ENCODE measurements at regions not wholly inside any gene's neighbourhood (a gene's known extent, or its start where the extent isn't known, plus 50 kb on each side); places are given as distances from the start of the nearest gene placed in this dataset.

DNA sequence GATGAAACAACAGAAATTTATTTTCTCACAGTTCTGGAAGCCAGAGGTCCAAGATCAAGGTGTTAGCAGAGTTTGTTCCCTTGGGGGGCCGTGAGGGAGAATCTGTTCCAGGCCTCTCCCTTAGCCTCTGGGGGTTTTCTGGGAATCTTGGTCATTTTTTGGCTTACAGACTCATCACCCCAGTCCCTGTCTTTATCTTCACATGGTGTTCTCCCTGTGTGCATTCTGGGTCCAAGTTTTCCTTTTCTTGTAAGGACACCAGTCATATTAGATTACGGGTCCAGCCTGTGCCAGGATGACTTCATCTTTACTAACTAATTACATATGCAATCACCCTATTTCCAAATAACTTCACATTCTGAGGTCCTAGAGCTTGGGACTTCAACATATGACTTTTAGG is 292.5 kb upstream of the TRIB2 start:
- peaks cover 19% of the 10 kb centered on the region for H3K4me1 Mint-ChIP-seq (ENCODE audit: unreplicated experiment)
- H3K4me3 Mint-ChIP-seq: no peak overlapping the region
- TF ChIP-seq, protein P1, sequence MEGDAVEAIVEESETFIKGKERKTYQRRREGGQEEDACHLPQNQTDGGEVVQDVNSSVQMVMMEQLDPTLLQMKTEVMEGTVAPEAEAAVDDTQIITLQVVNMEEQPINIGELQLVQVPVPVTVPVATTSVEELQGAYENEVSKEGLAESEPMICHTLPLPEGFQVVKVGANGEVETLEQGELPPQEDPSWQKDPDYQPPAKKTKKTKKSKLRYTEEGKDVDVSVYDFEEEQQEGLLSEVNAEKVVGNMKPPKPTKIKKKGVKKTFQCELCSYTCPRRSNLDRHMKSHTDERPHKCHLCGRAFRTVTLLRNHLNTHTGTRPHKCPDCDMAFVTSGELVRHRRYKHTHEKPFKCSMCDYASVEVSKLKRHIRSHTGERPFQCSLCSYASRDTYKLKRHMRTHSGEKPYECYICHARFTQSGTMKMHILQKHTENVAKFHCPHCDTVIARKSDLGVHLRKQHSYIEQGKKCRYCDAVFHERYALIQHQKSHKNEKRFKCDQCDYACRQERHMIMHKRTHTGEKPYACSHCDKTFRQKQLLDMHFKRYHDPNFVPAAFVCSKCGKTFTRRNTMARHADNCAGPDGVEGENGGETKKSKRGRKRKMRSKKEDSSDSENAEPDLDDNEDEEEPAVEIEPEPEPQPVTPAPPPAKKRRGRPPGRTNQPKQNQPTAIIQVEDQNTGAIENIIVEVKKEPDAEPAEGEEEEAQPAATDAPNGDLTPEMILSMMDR (conservative IDR thresholded peaks at IDR 0.05): no peak
- DNase-seq (ENCODE audit: extremely low spot score, unreplicated experiment): no peak
- peaks cover 10% of the 10 kb centered on the region for H3K9me3 Mint-ChIP-seq
- H3K36me3 Mint-ChIP-seq: no peaks in the 10 kb centered on the region
- no peaks in the 10 kb centered on the region for H3K27me3 Mint-ChIP-seq
- H3K27ac Mint-ChIP-seq: no peak overlapping the region

DNA sequence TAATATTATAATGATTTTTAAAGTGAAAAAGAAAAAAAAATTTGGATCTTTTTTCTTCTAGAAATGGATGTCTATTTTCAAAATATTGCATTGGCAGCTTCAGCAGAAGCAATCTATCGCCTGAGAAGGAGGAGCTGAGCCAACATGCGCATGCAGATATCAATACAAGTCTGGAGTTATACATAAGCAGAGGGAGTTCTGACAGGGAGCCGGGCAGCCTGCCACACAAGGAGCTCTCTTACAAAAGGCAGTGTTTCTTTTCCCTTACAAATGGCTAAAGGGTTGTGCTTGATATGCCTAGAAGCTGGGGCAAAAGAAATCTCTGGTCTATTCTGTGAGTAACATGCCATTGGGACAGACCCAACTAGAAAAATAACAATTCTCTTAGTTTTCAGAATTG is 291.9 kb upstream of the TRIB2 start:
- Mint-ChIP-seq H3K27me3 (no peaks in the 10 kb centered on the region), H3K9me3 (peaks cover 10% of the 10 kb centered on the region), H3K36me3 (no peaks in the 10 kb centered on the region), H3K4me1 (ENCODE audit: unreplicated experiment) (peaks cover 19% of the 10 kb centered on the region), H3K4me3 (no peak overlapping the region), H3K27ac (no peak overlapping the region)
- TF ChIP-seq, protein P1 (conservative IDR thresholded peaks at IDR 0.05): no peak
- no peak for DNase-seq (ENCODE audit: extremely low spot score, unreplicated experiment)

DNA sequence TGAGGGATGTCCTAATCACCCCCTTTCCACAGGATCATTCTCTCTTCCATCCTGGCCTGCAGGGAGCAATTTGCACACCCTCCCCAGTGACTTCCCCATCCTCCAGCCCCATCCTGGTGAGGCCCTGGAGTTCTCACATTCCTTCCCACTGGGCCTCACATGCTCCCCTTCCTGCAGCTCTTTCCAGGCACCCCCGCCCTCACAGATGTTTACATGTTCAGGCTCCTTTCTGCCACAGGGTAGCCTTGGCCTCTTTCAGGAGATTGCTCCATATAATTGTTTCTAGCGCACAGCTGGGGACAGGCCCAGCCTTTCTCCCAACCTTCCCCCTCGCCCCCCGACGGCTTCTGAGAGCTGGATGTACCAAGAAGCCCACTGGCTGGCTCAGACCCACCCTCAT is 288.4 kb upstream of the TRIB2 start:
- peaks cover 19% of the 10 kb centered on the region for H3K4me1 Mint-ChIP-seq (ENCODE audit: unreplicated experiment)
- H3K9me3 Mint-ChIP-seq: no peaks in the 10 kb centered on the region
- H3K27ac Mint-ChIP-seq: peak overlapping the region; percentile 24
- no peak for DNase-seq (ENCODE audit: extremely low spot score, unreplicated experiment)
- no peaks in the 10 kb centered on the region for H3K27me3 Mint-ChIP-seq
- H3K4me3 Mint-ChIP-seq: no peak overlapping the region
- TF ChIP-seq, protein P1 (conservative IDR thresholded peaks at IDR 0.05): no peak
- H3K36me3 Mint-ChIP-seq: no peaks in the 10 kb centered on the region

DNA sequence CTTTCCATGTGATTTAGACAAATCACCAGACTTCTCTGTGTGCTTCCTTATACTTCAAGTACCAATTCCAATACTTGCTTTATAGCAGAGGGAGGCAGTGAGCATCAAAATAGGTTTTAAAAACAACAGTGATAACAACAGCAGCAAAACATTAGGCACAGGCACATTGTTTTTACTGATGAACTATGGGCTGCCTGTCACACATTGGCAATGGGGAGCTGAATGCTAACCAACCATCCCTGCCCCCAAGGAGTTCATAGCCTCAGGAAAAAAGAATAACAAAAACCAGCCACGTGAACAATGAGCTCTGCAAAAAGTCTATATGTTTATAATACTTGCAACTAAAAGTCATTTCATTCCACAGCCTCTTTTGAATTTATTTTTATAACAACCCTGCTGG is 287.9 kb upstream of the TRIB2 start:
- H3K4me1 Mint-ChIP-seq (ENCODE audit: unreplicated experiment): peaks cover 19% of the 10 kb centered on the region
- H3K36me3 Mint-ChIP-seq: no peaks in the 10 kb centered on the region
- H3K4me3 Mint-ChIP-seq: no peak overlapping the region
- peak overlapping the region; percentile 24 for H3K27ac Mint-ChIP-seq
- DNase-seq (ENCODE audit: extremely low spot score, unreplicated experiment): no peak
- TF ChIP-seq, protein P1 (conservative IDR thresholded peaks at IDR 0.05): no peak
- H3K9me3 Mint-ChIP-seq: no peaks in the 10 kb centered on the region
- no peaks in the 10 kb centered on the region for H3K27me3 Mint-ChIP-seq

DNA sequence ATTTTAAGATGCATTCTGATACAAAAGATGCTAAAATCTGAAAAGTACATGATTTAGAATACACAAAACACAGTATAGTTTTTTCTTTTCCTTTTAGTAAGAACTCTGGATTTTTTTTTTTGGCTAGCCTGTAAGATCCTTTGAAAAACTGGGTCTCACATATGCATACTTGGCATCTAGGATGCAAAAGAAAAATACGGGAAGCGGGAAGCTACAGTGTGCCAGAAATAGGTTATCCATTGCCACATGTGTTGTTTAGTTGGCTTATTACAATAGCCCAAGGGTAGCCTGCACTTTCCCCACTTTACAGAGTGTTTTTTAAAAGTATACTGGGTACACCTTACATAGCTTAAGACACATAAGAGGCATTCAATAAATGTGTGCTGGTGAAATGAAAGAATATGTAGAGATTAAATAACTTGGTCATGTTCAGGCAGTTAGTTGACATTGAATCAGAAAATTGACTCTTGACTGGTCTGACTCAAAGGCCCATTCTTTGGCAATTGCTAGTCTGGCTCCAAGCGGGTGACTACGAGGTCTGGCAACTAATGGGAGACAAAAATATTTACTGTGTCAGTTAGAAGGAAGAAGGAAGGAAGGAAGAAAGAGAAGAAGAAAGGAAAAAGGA is 286.8 kb upstream of the TRIB2 start:
- no peaks in the 10 kb centered on the region for H3K27me3 Mint-ChIP-seq
- H3K27ac Mint-ChIP-seq: no peak overlapping the region
- no peak for DNase-seq (ENCODE audit: extremely low spot score, unreplicated experiment)
- no peaks in the 10 kb centered on the region for H3K36me3 Mint-ChIP-seq
- H3K4me3 Mint-ChIP-seq: no peak overlapping the region
- TF ChIP-seq, protein P1 (conservative IDR thresholded peaks at IDR 0.05): no peak
- H3K4me1 Mint-ChIP-seq (ENCODE audit: unreplicated experiment): peaks cover 19% of the 10 kb centered on the region
- H3K9me3 Mint-ChIP-seq: no peaks in the 10 kb centered on the region
